GM23338 (cell line): ENCODE measurements at regions not wholly inside any gene's neighbourhood (a gene's known extent, or its start where the extent isn't known, plus 50 kb on each side); places are given as distances from the start of the nearest gene placed in this dataset.

Source experiments
- ATAC-seq: fragments of 200-7000 bp; cut with Tn5 transposase; 3 replicates; pipeline ENCODE4 v1.9.1; 2020
- DNase-seq: peaks from one replicate; pipeline ENCODE4 v3.0.0-alpha.2; 2015; ENCODE audit warnings: low spot score
- H2AFZ ChIP-seq: fragments of 200-600 bp; sonication (generic); 2 replicates; pipeline ENCODE4 v1.8.0; 2016; ENCODE audit warnings: antibody characterized with exemption, mild to moderate bottlenecking, moderate library complexity
- H3F3A ChIP-seq: fragments of 200-600 bp; sonication (generic); replicated peaks from 2 replicates; pipeline ENCODE4 v1.8.0; 2017; ENCODE audit warnings: antibody characterized with exemption, mixed run types, low read depth
- H3K27ac ChIP-seq: fragments of 200-600 bp; sonication (generic); 2 replicates; pipeline ENCODE4 v1.6.1; 2016; ENCODE audit warnings: low read depth
- H3K27me3 ChIP-seq: fragments of 200-600 bp; sonication (generic); 2 replicates; pipeline ENCODE4 v1.8.0; 2016; ENCODE audit warnings: mild to moderate bottlenecking, mixed run types, moderate library complexity; ENCODE audit not compliant: insufficient read depth
- H3K36me3 ChIP-seq: fragments of 200-600 bp; sonication (generic); 2 replicates; pipeline ENCODE4 v1.8.0; 2016; ENCODE audit warnings: mild to moderate bottlenecking; ENCODE audit not compliant: insufficient read depth
- H3K4me1 ChIP-seq: fragments of 200-600 bp; sonication (generic); 2 replicates; pipeline ENCODE4 v1.8.0; 2016; ENCODE audit warnings: mild to moderate bottlenecking, moderate library complexity; ENCODE audit not compliant: insufficient read depth
- H3K4me2 ChIP-seq: fragments of 200-600 bp; sonication (generic); 2 replicates; pipeline ENCODE4 v1.7.1; 2017; ENCODE audit warnings: mixed run types
- H3K4me3 ChIP-seq: fragments of 200-600 bp; sonication (generic); 2 replicates; pipeline ENCODE4 v1.6.1; 2016; ENCODE audit warnings: mixed run types
- H3K79me2 ChIP-seq: fragments of 200-600 bp; sonication (generic); replicated peaks from 2 replicates; pipeline ENCODE4 v1.8.0; 2017; ENCODE audit warnings: mild to moderate bottlenecking; ENCODE audit not compliant: insufficient read depth
- H3K9me2 ChIP-seq: fragments of 200-600 bp; sonication (generic); 2 replicates; pipeline ENCODE4 v1.8.0; 2017; ENCODE audit not compliant: insufficient read depth
- H4K20me1 ChIP-seq: fragments of 200-600 bp; sonication (generic); replicated peaks from 2 replicates; pipeline ENCODE4 v1.8.0; 2017; ENCODE audit warnings: mild to moderate bottlenecking; ENCODE audit not compliant: insufficient read depth
- H3K27ac Mint-ChIP-seq: 2 replicates; pipeline ENCODE4 v1.8.0; 2020; ENCODE audit warnings: inconsistent platforms, mild to moderate bottlenecking, moderate library complexity, mixed read lengths
- H3K27me3 Mint-ChIP-seq: 3 replicates; pipeline ENCODE4 v1.8.0; 2022; ENCODE audit warnings: low read depth, mild to moderate bottlenecking, moderate library complexity, mixed read lengths, inconsistent platforms; ENCODE audit not compliant: insufficient read depth, poor library complexity
- H3K36me3 Mint-ChIP-seq: 3 replicates; pipeline ENCODE4 v1.8.0; 2021; ENCODE audit warnings: low read depth, mild to moderate bottlenecking, inconsistent platforms, moderate library complexity, mixed read lengths
- H3K4me1 Mint-ChIP-seq: 3 replicates; pipeline ENCODE4 v1.8.0; 2020; ENCODE audit warnings: mild to moderate bottlenecking, inconsistent platforms, mixed read lengths
- H3K4me3 Mint-ChIP-seq: 3 replicates; pipeline ENCODE4 v1.8.0; 2021; ENCODE audit warnings: moderate library complexity, mild to moderate bottlenecking, inconsistent platforms, mixed read lengths
- H3K9me3 Mint-ChIP-seq: 3 replicates; pipeline ENCODE4 v1.8.0; 2020; ENCODE audit warnings: moderate library complexity, mild to moderate bottlenecking, inconsistent platforms, mixed read lengths
- CREB1 ChIP-seq: fragments of 250-450 bp; sonication (Bioruptor Pico); IDR thresholded peaks from 2 replicates; pipeline ENCODE4 v1.5.0; 2020; ENCODE audit warnings: low read depth, mild to moderate bottlenecking, moderate library complexity
- EZH2 ChIP-seq: fragments of 200-600 bp; sonication (generic); IDR thresholded peaks from one replicate; pipeline ENCODE4 v1.8.0; 2017; ENCODE audit warnings: antibody characterized with exemption, mild to moderate bottlenecking, low read depth; ENCODE audit not compliant: unreplicated experiment
- EZH2phosphoT487 ChIP-seq: fragments of 200-600 bp; sonication (generic); IDR thresholded peaks from one replicate; pipeline ENCODE4 v1.8.1; 2018; ENCODE audit warnings: antibody characterized with exemption; ENCODE audit not compliant: unreplicated experiment
- JUNB ChIP-seq: IDR thresholded peaks from one replicate; pipeline ENCODE4 v1.6.1; 2016; ENCODE audit warnings: antibody characterized with exemption; ENCODE audit not compliant: unreplicated experiment
- NANOG ChIP-seq: IDR thresholded peaks from 2 replicates; pipeline ENCODE4 v1.6.1; 2016; ENCODE audit warnings: antibody characterized with exemption, borderline replicate concordance
- POLR2AphosphoS5 ChIP-seq: IDR thresholded peaks from 2 replicates; pipeline ENCODE4 v1.6.1; 2016; ENCODE audit warnings: antibody characterized with exemption, low read depth
- STAT1 ChIP-seq: IDR thresholded peaks from one replicate; pipeline ENCODE4 v1.6.1; 2016; ENCODE audit warnings: antibody characterized with exemption; ENCODE audit not compliant: unreplicated experiment
- ZNF114 ChIP-seq: fragments of 250-450 bp; sonication (Bioruptor Pico); IDR thresholded peaks from 2 replicates; pipeline ENCODE4 v1.5.0; 2020; ENCODE audit warnings: mild to moderate bottlenecking, moderate library complexity
- ZNF331 ChIP-seq: fragments of 250-450 bp; sonication (Bioruptor Pico); IDR thresholded peaks from 2 replicates; pipeline ENCODE4 v1.5.0; 2020; ENCODE audit warnings: low read depth, mild to moderate bottlenecking, moderate library complexity
- TF ChIP-seq, protein P1 (sequence below): IDR thresholded peaks from one replicate; pipeline ENCODE4 v1.6.1; 2018; ENCODE audit warnings: antibody characterized with exemption; ENCODE audit not compliant: unreplicated experiment
- TF ChIP-seq, protein P2 (sequence below): fragments of 250-450 bp; sonication (Bioruptor Pico); IDR thresholded peaks from 2 replicates; pipeline ENCODE4 v1.5.0; 2020; ENCODE audit warnings: mild to moderate bottlenecking, moderate library complexity
- TF ChIP-seq, protein P3 (sequence below), 2 experiments: fragments of 200-600 bp in 1 of 2; sonication (generic) in 1 of 2; conservative IDR thresholded peaks; 2 replicates each; pipeline versions ENCODE4 v1.5.1 to v1.6.1; 2016 to 2017; ENCODE audit warnings: antibody characterized with exemption in 2 of 2, low read depth in 2 of 2, mild to moderate bottlenecking in 2 of 2, moderate library complexity in 1 of 2
- TF ChIP-seq, protein P4 (sequence below): IDR thresholded peaks from 2 replicates; pipeline ENCODE4 v1.6.1; 2016; ENCODE audit warnings: antibody characterized with exemption

DNA sequence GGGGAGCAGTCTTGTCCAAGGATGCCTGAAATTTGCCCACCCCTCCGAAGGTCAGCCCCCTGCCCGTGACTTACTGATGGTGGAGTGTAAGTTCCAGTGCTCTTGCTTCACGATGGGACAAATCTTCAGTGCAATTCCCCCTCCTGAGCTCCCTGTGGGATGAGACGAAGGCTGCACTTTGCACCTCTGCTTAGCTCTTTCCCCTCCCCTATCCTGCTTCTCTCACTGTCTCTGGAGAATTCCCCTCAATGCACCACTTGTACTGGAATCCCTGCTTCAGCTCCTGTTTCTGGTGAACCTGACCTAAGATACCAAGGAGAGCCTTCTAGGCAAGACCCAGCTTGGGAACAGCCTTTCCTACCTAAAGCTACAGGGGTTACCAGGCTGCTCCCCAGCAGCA is 122.9 kb upstream of the ZMIZ1 start:
- ATAC-seq (no peak), DNase-seq (no peak)
- no peaks in the 10 kb centered on the region for H3K9me2 ChIP-seq
- H3K27me3 ChIP-seq, result no peaks in the 10 kb centered on the region
- H3K4me2 ChIP-seq, result no peak overlapping the region
- H3K79me2 ChIP-seq, result no peaks in the 10 kb centered on the region
- H3K27ac Mint-ChIP-seq, result no peak overlapping the region
- peaks cover 5% of the 10 kb centered on the region; the same call in 1 of the 3 replicates for H3K36me3 Mint-ChIP-seq
- H3K9me3 Mint-ChIP-seq, result peaks cover 15% of the 10 kb centered on the region
- no peak overlapping the region for H3K4me3 Mint-ChIP-seq
- H3F3A ChIP-seq, result no peaks in the 10 kb centered on the region
- peaks cover 11% of the 10 kb centered on the region for H3K27me3 Mint-ChIP-seq
- no peaks in the 10 kb centered on the region for H4K20me1 ChIP-seq
- H3K4me1 ChIP-seq, result no peaks in the 10 kb centered on the region
- H3K36me3 ChIP-seq, result no peaks in the 10 kb centered on the region
- H3K4me3 ChIP-seq, result no peak overlapping the region
- no peak for TF ChIP-seq EZH2phosphoT487
- TF ChIP-seq, protein P1, sequence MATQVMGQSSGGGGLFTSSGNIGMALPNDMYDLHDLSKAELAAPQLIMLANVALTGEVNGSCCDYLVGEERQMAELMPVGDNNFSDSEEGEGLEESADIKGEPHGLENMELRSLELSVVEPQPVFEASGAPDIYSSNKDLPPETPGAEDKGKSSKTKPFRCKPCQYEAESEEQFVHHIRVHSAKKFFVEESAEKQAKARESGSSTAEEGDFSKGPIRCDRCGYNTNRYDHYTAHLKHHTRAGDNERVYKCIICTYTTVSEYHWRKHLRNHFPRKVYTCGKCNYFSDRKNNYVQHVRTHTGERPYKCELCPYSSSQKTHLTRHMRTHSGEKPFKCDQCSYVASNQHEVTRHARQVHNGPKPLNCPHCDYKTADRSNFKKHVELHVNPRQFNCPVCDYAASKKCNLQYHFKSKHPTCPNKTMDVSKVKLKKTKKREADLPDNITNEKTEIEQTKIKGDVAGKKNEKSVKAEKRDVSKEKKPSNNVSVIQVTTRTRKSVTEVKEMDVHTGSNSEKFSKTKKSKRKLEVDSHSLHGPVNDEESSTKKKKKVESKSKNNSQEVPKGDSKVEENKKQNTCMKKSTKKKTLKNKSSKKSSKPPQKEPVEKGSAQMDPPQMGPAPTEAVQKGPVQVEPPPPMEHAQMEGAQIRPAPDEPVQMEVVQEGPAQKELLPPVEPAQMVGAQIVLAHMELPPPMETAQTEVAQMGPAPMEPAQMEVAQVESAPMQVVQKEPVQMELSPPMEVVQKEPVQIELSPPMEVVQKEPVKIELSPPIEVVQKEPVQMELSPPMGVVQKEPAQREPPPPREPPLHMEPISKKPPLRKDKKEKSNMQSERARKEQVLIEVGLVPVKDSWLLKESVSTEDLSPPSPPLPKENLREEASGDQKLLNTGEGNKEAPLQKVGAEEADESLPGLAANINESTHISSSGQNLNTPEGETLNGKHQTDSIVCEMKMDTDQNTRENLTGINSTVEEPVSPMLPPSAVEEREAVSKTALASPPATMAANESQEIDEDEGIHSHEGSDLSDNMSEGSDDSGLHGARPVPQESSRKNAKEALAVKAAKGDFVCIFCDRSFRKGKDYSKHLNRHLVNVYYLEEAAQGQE, result no peak
- no peak for TF ChIP-seq NANOG
- TF ChIP-seq STAT1, result no peak
- TF ChIP-seq, protein P2, sequence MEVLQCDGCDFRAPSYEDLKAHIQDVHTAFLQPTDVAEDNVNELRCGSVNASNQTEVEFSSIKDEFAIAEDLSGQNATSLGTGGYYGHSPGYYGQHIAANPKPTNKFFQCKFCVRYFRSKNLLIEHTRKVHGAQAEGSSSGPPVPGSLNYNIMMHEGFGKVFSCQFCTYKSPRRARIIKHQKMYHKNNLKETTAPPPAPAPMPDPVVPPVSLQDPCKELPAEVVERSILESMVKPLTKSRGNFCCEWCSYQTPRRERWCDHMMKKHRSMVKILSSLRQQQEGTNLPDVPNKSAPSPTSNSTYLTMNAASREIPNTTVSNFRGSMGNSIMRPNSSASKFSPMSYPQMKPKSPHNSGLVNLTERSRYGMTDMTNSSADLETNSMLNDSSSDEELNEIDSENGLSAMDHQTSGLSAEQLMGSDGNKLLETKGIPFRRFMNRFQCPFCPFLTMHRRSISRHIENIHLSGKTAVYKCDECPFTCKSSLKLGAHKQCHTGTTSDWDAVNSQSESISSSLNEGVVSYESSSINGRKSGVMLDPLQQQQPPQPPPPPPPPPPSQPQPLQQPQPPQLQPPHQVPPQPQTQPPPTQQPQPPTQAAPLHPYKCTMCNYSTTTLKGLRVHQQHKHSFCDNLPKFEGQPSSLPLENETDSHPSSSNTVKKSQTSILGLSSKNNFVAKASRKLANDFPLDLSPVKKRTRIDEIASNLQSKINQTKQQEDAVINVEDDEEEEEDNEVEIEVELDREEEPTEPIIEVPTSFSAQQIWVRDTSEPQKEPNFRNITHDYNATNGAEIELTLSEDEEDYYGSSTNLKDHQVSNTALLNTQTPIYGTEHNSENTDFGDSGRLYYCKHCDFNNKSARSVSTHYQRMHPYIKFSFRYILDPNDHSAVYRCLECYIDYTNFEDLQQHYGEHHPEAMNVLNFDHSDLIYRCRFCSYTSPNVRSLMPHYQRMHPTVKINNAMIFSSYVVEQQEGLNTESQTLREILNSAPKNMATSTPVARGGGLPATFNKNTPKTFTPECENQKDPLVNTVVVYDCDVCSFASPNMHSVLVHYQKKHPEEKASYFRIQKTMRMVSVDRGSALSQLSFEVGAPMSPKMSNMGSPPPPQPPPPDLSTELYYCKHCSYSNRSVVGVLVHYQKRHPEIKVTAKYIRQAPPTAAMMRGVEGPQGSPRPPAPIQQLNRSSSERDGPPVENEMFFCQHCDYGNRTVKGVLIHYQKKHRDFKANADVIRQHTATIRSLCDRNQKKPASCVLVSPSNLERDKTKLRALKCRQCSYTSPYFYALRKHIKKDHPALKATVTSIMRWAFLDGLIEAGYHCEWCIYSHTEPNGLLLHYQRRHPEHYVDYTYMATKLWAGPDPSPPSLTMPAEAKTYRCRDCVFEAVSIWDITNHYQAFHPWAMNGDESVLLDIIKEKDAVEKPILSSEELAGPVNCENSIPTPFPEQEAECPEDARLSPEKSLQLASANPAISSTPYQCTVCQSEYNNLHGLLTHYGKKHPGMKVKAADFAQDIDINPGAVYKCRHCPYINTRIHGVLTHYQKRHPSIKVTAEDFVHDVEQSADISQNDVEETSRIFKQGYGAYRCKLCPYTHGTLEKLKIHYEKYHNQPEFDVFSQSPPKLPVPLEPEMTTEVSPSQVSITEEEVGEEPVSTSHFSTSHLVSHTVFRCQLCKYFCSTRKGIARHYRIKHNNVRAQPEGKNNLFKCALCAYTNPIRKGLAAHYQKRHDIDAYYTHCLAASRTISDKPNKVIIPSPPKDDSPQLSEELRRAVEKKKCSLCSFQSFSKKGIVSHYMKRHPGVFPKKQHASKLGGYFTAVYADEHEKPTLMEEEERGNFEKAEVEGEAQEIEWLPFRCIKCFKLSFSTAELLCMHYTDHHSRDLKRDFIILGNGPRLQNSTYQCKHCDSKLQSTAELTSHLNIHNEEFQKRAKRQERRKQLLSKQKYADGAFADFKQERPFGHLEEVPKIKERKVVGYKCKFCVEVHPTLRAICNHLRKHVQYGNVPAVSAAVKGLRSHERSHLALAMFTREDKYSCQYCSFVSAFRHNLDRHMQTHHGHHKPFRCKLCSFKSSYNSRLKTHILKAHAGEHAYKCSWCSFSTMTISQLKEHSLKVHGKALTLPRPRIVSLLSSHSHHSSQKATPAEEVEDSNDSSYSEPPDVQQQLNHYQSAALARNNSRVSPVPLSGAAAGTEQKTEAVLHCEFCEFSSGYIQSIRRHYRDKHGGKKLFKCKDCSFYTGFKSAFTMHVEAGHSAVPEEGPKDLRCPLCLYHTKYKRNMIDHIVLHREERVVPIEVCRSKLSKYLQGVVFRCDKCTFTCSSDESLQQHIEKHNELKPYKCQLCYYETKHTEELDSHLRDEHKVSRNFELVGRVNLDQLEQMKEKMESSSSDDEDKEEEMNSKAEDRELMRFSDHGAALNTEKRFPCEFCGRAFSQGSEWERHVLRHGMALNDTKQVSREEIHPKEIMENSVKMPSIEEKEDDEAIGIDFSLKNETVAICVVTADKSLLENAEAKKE, result no peak
- TF ChIP-seq CREB1 (CRISPR knock-in tag), result no peak
- no peak for TF ChIP-seq POLR2AphosphoS5
- no peak for TF ChIP-seq ZNF114
- TF ChIP-seq EZH2, result no peak
- TF ChIP-seq ZNF331, result no peak
- TF ChIP-seq, protein P3, sequence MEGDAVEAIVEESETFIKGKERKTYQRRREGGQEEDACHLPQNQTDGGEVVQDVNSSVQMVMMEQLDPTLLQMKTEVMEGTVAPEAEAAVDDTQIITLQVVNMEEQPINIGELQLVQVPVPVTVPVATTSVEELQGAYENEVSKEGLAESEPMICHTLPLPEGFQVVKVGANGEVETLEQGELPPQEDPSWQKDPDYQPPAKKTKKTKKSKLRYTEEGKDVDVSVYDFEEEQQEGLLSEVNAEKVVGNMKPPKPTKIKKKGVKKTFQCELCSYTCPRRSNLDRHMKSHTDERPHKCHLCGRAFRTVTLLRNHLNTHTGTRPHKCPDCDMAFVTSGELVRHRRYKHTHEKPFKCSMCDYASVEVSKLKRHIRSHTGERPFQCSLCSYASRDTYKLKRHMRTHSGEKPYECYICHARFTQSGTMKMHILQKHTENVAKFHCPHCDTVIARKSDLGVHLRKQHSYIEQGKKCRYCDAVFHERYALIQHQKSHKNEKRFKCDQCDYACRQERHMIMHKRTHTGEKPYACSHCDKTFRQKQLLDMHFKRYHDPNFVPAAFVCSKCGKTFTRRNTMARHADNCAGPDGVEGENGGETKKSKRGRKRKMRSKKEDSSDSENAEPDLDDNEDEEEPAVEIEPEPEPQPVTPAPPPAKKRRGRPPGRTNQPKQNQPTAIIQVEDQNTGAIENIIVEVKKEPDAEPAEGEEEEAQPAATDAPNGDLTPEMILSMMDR (conservative IDR thresholded peaks at IDR 0.05; ENCODE audit: low read depth in 2 of 2), result no peak
- TF ChIP-seq, protein P4, sequence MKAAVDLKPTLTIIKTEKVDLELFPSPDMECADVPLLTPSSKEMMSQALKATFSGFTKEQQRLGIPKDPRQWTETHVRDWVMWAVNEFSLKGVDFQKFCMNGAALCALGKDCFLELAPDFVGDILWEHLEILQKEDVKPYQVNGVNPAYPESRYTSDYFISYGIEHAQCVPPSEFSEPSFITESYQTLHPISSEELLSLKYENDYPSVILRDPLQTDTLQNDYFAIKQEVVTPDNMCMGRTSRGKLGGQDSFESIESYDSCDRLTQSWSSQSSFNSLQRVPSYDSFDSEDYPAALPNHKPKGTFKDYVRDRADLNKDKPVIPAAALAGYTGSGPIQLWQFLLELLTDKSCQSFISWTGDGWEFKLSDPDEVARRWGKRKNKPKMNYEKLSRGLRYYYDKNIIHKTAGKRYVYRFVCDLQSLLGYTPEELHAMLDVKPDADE, result no peak
- TF ChIP-seq JUNB, result no peak
- no peak overlapping the region for H3K27ac ChIP-seq
- H3K4me1 Mint-ChIP-seq, result peaks cover 12% of the 10 kb centered on the region
- no peak overlapping the region for H2AFZ ChIP-seq
